NCI-H1048 (cell line): ENCODE measurements at regions not wholly inside any gene's neighbourhood (a gene's known extent, or its start where the extent isn't known, plus 50 kb on each side); places are given as distances from the start of the nearest gene placed in this dataset.

Experiments used
- DNase-seq: peaks from one replicate; lab custom pipeline; 2025; lab: John Stamatoyannopoulos, UW

- no peak for DNase-seq
Observed at GRCh38 chr6:21469213-21469612, 124.3 kb upstream of the SOX4 start.

- no peak for DNase-seq
Observed at GRCh38 chr6:21476112-21476511, 117.4 kb upstream of the SOX4 start.

GRCh38 chr6:21478411-21478810, 115.1 kb upstream of the SOX4 start:
- no peak for DNase-seq

GRCh38 chr6:21478883-21479539, 114.5 kb upstream of the SOX4 start:
- no peak for DNase-seq

GRCh38 chr6:21486115-21486514, 107.4 kb upstream of the SOX4 start:
- no peak for DNase-seq

GRCh38 chr6:21489826-21490225, 103.7 kb upstream of the SOX4 start:
- DNase-seq: no peak

GRCh38 chr6:21491955-21492354, 101.6 kb upstream of the SOX4 start:
- DNase-seq: no peak

GRCh38 chr6:21494505-21494904, 99.0 kb upstream of the SOX4 start:
- DNase-seq: no peak

GRCh38 chr6:21496196-21496595, 97.4 kb upstream of the SOX4 start:
- no peak for DNase-seq

- DNase-seq: no peak
Observed at GRCh38 chr6:21496706-21497105, 96.8 kb upstream of the SOX4 start.

- DNase-seq: no peak
Observed at GRCh38 chr6:21500314-21501020, 93.1 kb upstream of the SOX4 start.

GRCh38 chr6:21501021-21501354, 92.6 kb upstream of the SOX4 start:
- no peak for DNase-seq

- no peak for DNase-seq
Observed at GRCh38 chr6:21501815-21502214, 91.7 kb upstream of the SOX4 start.

GRCh38 chr6:21502682-21503081, 90.9 kb upstream of the SOX4 start:
- no peak for DNase-seq

- no peak for DNase-seq
Observed at GRCh38 chr6:21504790-21505189, 88.8 kb upstream of the SOX4 start.

- DNase-seq: no peak
Observed at GRCh38 chr6:21505574-21505990, 88.0 kb upstream of the SOX4 start.

- DNase-seq: no peak
Observed at GRCh38 chr6:21506126-21506525, 87.4 kb upstream of the SOX4 start.

- DNase-seq: no peak
Observed at GRCh38 chr6:21507811-21508210, 85.7 kb upstream of the SOX4 start.

GRCh38 chr6:21508753-21509152, 84.8 kb upstream of the SOX4 start:
- peak; percentile 90 for DNase-seq

GRCh38 chr6:21511891-21512550, 81.5 kb upstream of the SOX4 start:
- no peak for DNase-seq

GRCh38 chr6:21514288-21514687, 79.3 kb upstream of the SOX4 start:
- no peak for DNase-seq

GRCh38 chr6:21518317-21518716, 75.2 kb upstream of the SOX4 start:
- no peak for DNase-seq

GRCh38 chr6:21519642-21520041, 73.9 kb upstream of the SOX4 start:
- no peak for DNase-seq

GRCh38 chr6:21521276-21521675, 72.3 kb upstream of the SOX4 start:
- DNase-seq: no peak
